ENCODE measurements at regions not wholly inside any gene's neighbourhood (a gene's known extent, or its start where the extent isn't known, plus 50 kb on each side); places are given as distances from the start of the nearest gene placed in this dataset.

DNA sequence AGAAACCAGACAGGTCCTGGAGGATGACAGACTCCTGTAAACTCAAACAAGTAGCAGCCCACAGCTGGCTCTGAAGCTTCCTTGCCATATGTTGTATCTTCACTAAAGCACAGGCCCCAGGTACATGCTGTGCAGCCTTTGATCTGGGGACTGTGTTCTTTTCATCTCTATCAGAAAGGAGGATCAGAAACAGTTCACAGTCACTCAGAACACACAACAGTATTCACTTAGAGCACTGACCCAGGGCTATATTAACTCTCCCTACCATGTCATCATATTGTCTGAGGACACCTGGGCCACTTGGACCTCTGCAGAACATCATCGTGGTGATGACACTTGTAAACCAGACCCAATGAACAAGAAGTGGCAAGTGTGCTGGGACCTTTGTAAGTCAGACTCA, 222.0 kb downstream of the SETD4 start:
- intact Hi-C loops (cut with micrococcal nuclease), result loop anchor here (10.0 kb wide), 1 partner anchor 64 kb away; no protein-coding TSS in a partner anchor
- H3K36me3 Mint-ChIP-seq, result no peaks in the 10 kb centered on the region
- no peaks in the 10 kb centered on the region for H3K4me1 Mint-ChIP-seq
- TF ChIP-seq, protein P1, sequence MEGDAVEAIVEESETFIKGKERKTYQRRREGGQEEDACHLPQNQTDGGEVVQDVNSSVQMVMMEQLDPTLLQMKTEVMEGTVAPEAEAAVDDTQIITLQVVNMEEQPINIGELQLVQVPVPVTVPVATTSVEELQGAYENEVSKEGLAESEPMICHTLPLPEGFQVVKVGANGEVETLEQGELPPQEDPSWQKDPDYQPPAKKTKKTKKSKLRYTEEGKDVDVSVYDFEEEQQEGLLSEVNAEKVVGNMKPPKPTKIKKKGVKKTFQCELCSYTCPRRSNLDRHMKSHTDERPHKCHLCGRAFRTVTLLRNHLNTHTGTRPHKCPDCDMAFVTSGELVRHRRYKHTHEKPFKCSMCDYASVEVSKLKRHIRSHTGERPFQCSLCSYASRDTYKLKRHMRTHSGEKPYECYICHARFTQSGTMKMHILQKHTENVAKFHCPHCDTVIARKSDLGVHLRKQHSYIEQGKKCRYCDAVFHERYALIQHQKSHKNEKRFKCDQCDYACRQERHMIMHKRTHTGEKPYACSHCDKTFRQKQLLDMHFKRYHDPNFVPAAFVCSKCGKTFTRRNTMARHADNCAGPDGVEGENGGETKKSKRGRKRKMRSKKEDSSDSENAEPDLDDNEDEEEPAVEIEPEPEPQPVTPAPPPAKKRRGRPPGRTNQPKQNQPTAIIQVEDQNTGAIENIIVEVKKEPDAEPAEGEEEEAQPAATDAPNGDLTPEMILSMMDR (IDR thresholded peaks at IDR 0.05), result no peak
- Histone ChIP-seq H3K27me3 (ENCODE audit: control insufficient read depth, insufficient read depth, low read length) (no peaks in the 10 kb centered on the region), H3K27ac (ENCODE audit: low read length) (no peak overlapping the region), H3K9me3 (ENCODE audit: control insufficient read depth, insufficient read depth, low read length) (no peaks in the 10 kb centered on the region), H3K36me3 (ENCODE audit: control insufficient read depth, insufficient read depth, low read length) (no peaks in the 10 kb centered on the region), H3K4me3 (ENCODE audit: low read length) (no peak overlapping the region), H3K4me1 (ENCODE audit: control insufficient read depth, insufficient read depth, low read length) (no peaks in the 10 kb centered on the region)
- H3K27ac Mint-ChIP-seq, result no peak overlapping the region
- H3K27me3 Mint-ChIP-seq (ENCODE audit: low read depth in 2 of 2), result peaks cover 2 to 7% of the 10 kb centered on the region in 2 donors
- WGBS (ENCODE audit: insufficient coverage), result 63% methylated on average over 1 of the region's 1 CpG
- peak in 1 of 2 donors; percentile 13 for DNase-seq
- H3K4me3 Mint-ChIP-seq, result no peak overlapping the region
- H3K9me3 Mint-ChIP-seq, result no peaks in the 10 kb centered on the region
- no peak for ATAC-seq

DNA sequence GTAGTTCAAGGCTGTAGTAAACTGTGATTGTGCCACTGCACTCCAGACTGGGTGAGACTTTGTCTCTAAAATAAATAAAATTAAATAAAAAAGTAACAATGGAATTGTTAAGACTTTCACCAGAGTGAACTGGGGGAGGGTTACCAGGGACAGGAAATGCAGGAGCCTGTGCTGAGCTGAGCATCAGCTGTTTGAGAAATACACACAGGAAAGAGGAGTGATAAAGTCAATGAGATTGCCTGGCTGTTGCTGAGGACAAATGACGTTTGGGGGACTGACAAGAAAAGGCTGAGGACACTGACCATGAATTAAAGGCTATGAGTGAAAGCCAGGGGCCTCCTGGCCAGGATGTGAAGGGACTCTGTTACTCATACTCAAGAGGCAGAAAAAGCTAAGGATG, 226.3 kb downstream of the SETD4 start:
- H3K27ac Mint-ChIP-seq, result no peak overlapping the region

DNA sequence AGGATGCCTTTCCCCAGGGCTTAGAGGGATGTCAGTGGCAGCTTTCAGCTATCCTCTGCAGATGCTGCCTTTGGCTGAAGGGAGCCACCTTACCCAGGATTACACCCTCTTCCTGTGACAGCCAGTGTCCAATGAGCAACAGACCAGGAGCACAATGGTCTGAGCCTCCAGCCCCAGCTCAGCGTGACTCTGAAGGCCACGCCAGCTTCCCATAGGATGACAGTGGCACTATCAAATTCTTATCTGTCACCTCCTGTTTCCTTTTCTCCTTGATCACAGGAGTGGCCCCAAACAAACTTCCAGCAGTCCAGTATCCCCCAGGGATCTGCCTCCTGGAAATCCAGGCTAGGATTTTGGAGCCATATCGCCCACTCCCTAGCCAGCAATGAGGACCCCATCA, 226.9 kb downstream of the SETD4 start:
- Histone ChIP-seq H3K4me1 (ENCODE audit: control insufficient read depth, insufficient read depth, low read length) (no peaks in the 10 kb centered on the region), H3K9me3 (ENCODE audit: control insufficient read depth, insufficient read depth, low read length) (no peaks in the 10 kb centered on the region), H3K36me3 (ENCODE audit: control insufficient read depth, insufficient read depth, low read length) (no peaks in the 10 kb centered on the region), H3K4me3 (ENCODE audit: low read length) (no peak overlapping the region), H3K27me3 (ENCODE audit: control insufficient read depth, insufficient read depth, low read length) (no peaks in the 10 kb centered on the region), H3K27ac (ENCODE audit: low read length) (no peak overlapping the region)
- Mint-ChIP-seq H3K4me3 (no peak overlapping the region), H3K27me3 (ENCODE audit: low read depth in 2 of 2) (peaks cover 12 to 18% of the 10 kb centered on the region in 2 donors), H3K27ac (no peak overlapping the region), H3K9me3 (no peaks in the 10 kb centered on the region), H3K36me3 (no peaks in the 10 kb centered on the region), H3K4me1 (peaks cover 0 to 5% of the 10 kb centered on the region in 2 donors)
- DNase-seq (no peak), ATAC-seq (no peak)
- WGBS (ENCODE audit: insufficient coverage), result 83% methylated on average over 3 of the region's 3 CpGs
- TF ChIP-seq, protein P1 (IDR thresholded peaks at IDR 0.05), result no peak
- intact Hi-C loops (cut with micrococcal nuclease), result loop anchor here (10.0 kb wide), 1 partner anchor 59 kb away; no protein-coding TSS in a partner anchor

More for the DNA sequence above, 226.3 kb downstream of the SETD4 start:
- no peaks in the 10 kb centered on the region for H3K36me3 Mint-ChIP-seq
- H3K36me3 ChIP-seq (ENCODE audit: control insufficient read depth, insufficient read depth, low read length), result no peaks in the 10 kb centered on the region
- TF ChIP-seq, protein P1 (IDR thresholded peaks at IDR 0.05), result no peak
- ATAC-seq (no peak), DNase-seq (no peak)
- H3K4me3 ChIP-seq (ENCODE audit: low read length), result no peak overlapping the region
- peaks cover 0 to 4% of the 10 kb centered on the region in 2 donors for H3K4me1 Mint-ChIP-seq
- no peaks in the 10 kb centered on the region for H3K27me3 ChIP-seq (ENCODE audit: control insufficient read depth, insufficient read depth, low read length)
- no peak overlapping the region for H3K27ac ChIP-seq (ENCODE audit: low read length)
- H3K4me1 ChIP-seq (ENCODE audit: control insufficient read depth, insufficient read depth, low read length), result no peaks in the 10 kb centered on the region
- H3K9me3 Mint-ChIP-seq, result no peaks in the 10 kb centered on the region
- WGBS (ENCODE audit: insufficient coverage), result 10% methylated on average over 1 of the region's 1 CpG
- no peaks in the 10 kb centered on the region for H3K9me3 ChIP-seq (ENCODE audit: control insufficient read depth, insufficient read depth, low read length)
- no peak overlapping the region for H3K4me3 Mint-ChIP-seq
- intact Hi-C loops (cut with micrococcal nuclease), result loop anchor here (10.0 kb wide), 1 partner anchor 59 kb away; no protein-coding TSS in a partner anchor
- peaks cover 6 to 12% of the 10 kb centered on the region in 2 donors for H3K27me3 Mint-ChIP-seq (ENCODE audit: low read depth in 2 of 2)

DNA sequence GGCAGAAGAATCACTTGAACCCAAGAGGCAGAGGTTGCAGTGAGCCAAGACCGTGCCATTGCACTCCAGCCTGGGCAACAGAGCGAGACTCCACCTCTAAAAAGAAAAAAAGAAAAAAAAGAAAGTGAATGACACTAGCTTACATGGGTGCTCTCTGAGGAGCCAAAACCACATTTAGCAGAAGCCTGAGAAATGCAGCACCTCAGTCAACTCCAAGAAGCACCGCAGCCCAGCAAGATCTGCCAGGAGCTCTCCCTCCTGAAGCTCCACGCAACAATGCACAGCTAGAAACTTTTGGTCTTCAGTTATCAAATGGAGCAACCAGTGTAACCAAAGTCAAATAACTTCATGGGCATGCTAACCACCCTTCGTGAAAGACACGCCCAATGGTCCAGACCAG, 229.1 kb downstream of the SETD4 start:
- H3K4me1 Mint-ChIP-seq, result peaks cover 0 to 5% of the 10 kb centered on the region in 2 donors
- H3K9me3 Mint-ChIP-seq, result no peaks in the 10 kb centered on the region
- H3K27ac Mint-ChIP-seq, result no peak overlapping the region
- no peak overlapping the region for H3K4me3 ChIP-seq (ENCODE audit: low read length)
- ATAC-seq, result no peak
- no peak overlapping the region for H3K27ac ChIP-seq (ENCODE audit: low read length)
- intact Hi-C loops (cut with micrococcal nuclease), result loop anchor here (10.0 kb wide), 1 partner anchor 56 kb away; no protein-coding TSS in a partner anchor
- no peak overlapping the region for H3K4me3 Mint-ChIP-seq
- WGBS (ENCODE audit: insufficient coverage), result 83% methylated on average over 6 of the region's 6 CpGs
- H3K36me3 ChIP-seq (ENCODE audit: control insufficient read depth, insufficient read depth, low read length), result no peaks in the 10 kb centered on the region
- H3K27me3 ChIP-seq (ENCODE audit: control insufficient read depth, insufficient read depth, low read length), result no peaks in the 10 kb centered on the region
- peaks cover 13 to 19% of the 10 kb centered on the region in 2 donors for H3K27me3 Mint-ChIP-seq (ENCODE audit: low read depth in 2 of 2)
- no peaks in the 10 kb centered on the region for H3K9me3 ChIP-seq (ENCODE audit: control insufficient read depth, insufficient read depth, low read length)
- DNase-seq, result no peak
- H3K4me1 ChIP-seq (ENCODE audit: control insufficient read depth, insufficient read depth, low read length), result no peaks in the 10 kb centered on the region
- no peaks in the 10 kb centered on the region for H3K36me3 Mint-ChIP-seq
- TF ChIP-seq, protein P1 (IDR thresholded peaks at IDR 0.05), result no peak

Measured in natural killer cell (primary cell).